Dermis blood vessel endothelial cell (primary cell): ENCODE measurements at regions not wholly inside any gene's neighbourhood (a gene's known extent, or its start where the extent isn't known, plus 50 kb on each side); places are given as distances from the start of the nearest gene placed in this dataset.

Experiments used
- DNase-seq: peaks from one replicate; pipeline ENCODE4 v3.0.0; 2010

DNA sequence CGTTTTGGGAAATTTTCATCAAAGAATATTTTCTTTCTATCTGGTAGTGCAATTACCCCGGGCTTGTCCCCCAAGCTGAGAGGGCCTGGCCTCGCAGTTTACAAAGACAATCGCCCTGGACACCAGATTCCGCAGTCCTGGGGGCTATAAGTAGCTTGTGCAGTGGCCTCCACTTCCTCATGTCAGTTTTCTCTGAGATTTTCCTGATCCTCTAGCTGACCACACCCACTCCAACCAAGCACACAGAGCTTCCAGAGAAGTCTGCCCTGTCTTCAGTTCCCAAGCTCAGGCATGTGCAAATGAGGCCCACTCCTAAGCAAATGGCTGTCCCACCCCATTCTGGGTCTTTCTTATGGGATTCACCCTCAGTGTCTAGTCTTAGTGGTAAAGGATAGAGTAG, 245.3 kb downstream of the MAFB start:
- no peak for DNase-seq

DNA sequence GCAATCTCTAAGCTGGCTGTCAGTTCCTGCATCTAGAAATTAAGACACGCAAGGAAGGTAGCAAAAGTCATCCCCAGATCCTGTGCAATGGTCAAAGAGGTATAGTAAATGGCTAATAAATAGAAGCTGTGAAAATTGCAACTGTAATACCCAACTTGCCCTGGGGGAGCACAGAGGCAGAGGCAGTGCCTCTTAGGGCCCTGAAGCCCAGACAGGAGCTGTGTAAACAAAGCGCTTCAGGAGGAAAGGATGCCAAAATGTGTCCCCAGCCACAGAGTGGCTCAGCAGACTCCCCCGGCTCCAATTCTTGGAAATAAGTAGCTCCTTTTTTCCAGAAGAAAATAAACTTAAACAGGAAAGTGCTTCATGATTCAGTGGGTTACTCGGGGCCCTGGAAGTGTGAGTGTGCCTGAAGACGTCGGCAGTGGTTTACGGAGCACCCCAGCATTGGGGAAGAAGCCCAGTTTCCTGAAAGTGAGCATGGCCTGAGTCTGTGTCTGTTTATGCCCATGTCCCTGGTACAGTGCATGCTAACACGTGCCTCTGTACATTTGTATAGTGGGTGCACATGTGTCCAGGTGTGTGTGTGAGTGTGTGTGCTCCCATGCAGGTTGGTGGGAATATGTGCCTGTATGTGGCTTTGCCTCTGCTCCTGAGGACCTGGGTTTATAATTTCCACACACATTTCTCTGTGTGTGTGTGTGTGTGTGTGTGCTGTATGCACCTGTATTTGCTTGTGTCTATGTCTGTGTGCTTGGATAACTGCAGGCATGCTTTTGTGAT, 246.7 kb downstream of the MAFB start:
- DNase-seq, result no peak

DNA sequence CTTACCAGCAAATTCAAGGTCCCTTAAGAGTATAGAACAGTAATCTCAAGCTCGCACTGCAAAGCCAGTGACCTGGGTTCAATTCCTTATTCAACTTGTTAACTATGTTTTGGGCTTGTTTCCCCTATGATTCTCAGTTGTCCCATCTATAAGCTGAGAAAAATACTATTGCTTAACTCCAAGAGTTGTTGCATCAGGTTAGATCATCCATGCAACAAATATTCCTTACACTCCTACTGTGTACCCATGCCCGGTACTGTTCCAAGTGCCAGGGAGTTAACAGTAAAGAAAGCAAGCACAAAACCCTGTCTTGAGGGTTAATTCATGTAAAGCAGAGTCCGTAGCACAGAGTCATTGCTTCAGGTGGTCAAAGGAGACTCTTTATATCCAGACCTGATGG, 247.3 kb downstream of the MAFB start:
- DNase-seq, result no peak

DNA sequence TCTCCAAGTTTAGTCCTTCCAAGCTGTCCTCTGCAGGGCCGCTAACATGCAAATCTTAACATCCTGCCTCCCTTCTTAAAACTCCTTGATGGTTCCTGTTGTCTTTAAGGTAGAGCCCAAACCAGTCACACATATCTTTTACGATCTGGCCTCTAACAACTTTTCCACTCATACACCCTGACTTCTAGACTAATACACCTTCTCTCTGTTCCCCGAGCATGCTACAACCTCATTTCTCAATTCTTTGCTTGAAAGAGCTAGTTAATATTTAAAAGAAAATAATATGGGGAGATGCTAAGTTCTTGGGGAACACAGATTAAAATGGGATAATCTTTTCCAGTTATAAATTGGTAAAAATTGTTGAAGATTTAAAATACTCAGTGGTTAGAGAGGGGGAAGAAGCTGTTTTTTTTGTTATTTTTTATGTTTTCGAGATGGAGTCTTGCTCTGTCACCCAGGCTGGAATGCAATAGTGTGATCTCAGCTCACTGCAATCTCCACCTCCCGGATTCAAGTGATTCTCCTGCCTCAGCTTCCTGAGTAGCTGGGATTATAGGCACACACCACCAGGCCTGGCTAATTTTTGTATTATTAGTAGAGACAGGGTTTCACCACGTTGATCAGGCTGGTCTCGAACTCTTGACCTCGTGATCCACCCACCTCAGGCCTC, 250.7 kb downstream of the MAFB start:
- DNase-seq, result no peak

DNA sequence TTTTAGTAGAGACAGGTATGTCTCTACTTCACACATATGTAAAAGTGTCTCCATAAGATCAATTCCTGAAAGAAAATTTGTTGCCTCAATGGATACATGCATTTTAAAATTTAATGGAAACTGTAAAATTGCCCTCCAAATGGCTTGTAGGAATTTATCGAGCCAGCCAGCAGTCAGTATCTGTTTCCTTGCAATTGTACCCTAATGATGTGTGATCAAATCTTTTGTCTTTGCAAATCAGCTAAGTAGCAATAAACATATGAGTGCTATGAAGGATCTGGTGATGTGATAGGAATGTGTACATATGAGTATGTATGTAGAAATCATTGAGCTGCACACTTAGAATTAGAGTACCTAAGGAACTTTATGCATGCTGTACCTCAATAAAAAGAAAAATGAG, 253.0 kb downstream of the MAFB start:
- DNase-seq, result no peak

DNA sequence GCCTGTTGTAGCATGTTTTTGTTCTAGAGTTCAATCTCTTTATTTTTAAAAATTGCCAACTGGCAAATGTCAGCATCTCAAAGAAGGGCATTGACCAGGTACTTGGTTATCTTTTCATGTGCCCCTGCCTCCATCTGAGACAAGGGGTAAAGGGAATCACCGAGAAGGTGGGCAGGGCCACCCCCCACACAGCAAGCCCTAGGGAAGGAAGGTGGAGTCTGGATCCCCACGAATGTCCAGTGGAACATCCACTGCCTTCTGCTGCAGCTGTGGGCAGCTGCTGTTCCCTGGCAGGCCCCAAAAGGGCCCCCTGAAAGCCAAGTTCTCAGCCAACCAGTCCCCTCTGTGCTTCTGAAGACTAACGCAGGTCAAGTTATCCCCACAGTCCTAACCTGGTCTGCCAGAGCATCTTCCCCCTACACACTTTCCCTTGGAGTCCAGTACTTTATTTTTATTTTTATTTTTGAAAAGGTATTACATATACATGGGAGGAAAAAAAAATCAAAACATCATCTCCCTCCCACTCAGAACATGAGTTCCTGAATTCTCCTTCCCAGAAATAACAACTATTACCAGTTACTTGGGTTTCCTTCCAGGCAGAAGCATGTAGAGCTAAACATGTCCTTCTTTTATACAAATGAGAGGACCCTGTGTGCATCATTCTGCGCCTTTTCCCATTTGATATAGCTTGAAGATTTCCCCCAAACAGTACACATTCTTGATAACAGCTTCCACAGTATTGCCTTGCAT, 253.7 kb downstream of the MAFB start:
- DNase-seq, result no peak

DNA sequence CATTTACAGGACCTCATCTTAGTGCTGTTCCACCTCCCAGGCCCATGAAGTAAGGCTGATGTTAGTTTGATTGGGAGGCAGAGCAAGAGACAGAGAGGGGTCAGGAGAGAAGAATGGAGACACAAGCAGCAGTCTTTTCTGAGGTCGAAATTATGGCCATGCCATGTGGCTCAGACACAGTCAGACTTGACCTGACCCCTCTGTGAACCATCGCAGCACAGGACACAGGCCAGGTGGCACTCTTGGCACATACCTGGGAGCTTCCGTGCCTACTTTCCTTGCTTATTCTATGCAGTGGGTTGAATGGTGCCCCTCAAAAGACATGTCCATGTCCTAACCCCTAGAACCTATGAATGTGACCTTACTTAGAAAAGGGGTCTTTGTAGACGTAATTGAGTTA, 254.9 kb downstream of the MAFB start:
- no peak for DNase-seq

DNA sequence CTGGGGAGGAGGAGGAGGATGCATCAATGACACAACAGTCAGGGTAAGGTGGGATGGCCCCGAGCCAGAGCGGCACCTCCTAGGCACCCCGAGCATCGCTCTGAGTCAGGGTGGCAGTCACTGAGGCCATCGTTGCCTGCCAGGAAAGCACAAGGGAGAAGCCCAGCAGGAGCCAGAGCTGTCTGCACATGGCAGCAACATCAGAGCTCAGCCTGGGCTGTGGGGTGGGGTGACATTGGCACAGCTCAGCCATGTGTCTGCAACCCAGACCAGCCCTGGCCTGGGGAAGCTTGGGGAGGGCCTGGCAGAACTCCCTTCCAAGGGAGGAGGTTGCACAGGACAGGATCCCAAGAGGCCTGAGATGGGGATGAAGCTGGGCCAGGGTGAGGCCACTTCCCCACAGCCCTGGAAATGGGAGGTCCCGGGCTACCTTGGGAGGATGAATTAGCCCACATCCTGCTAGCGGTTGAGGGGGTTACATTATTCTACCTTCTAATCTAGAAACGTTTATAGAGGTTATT, 255.6 kb downstream of the MAFB start:
- DNase-seq, result no peak

DNA sequence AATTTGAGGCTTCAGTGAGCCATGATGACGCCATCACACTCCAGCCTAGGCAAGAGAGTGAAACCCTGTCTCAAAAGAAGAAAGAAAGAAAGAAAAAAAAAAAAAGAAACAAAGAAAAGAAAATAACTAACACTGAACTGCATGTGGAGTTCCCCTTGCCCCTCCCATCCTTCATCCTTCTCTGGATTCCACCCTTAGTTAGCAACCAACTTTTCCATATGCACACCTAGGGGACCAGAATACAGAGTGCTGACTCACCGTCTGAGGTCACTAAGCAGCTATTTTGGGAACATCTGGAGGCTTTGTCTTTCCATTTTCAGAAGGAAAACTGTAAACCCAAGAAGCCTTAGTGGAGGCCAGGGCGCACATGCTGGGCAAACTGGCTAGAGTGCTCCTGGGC, 257.4 kb downstream of the MAFB start:
- DNase-seq, result no peak

DNA sequence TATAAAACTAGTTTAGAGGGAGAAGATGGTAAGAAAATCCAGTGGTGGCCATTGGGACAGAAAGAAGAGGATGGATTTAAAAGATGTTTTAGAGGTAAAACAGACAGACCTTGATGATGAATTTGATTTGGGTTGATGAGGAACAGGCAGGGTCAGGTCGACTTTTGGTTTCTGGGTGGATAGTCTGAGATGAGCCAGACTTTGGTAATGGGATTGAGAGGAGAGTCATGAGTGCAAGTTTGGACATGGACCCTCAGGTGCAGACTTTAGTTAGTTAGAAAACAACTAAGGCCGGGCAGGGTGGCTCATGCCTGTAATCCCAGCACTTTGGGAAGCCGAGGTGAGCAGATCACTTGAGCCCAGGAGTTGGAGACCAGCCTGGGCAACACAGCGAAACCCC, 257.9 kb downstream of the MAFB start:
- DNase-seq, result no peak

DNA sequence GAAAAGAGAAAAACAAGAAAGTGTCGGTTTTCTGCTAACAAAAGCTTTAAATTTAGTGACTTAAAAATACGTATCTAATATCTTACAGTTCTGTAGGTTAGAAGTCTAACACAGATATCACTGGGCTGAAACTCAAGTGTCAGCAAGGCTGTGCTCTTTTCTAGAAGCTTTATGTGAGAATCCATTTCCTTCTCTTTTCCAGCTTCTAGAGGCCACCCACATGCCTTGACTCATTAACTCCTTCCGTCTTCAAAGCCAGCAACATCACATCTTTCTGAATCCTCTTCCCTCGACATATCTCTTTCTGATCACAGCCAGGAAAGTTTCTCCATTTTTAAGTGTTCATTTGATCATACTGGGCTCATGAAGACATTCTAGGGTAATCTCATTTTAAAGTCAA, 262.0 kb downstream of the MAFB start:
- DNase-seq, result no peak

DNA sequence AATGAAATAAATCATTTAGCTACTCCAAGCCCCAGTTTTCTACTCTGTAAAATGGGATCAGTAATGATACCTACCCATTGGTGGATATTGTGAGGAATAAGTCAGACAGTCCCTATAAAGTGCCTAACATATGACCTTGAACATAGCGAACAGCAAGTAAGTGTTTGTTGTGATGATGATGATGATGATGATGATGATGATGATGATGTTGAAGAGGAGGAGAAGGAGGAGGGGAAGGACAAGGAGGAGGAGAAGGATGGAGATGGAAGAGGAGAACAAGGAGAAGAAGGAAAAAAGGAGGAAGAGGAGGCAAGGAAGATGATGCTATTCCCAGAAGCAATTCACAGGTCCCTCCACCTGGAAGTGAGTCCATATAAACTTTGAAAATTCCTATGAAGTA, 264.3 kb downstream of the MAFB start:
- no peak for DNase-seq

DNA sequence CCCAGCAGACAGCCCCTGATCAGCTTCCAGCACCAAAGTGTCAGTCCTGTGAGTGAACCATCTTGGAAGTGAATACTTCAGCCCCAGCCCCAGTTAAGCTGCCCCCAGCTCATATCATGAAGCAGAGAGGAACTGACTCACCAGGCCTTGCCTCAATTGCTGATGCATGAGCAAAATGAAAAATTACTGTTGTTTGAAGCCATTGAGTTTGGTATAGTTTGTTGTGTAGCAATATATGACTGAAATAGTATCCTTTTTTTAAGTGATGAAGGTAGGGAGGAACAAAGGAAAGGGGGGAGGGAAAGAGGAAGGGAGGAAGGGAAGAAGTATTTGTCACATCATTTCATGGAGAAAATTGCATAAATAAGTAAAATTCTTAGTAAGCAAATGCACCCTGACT, 266.4 kb downstream of the MAFB start:
- no peak for DNase-seq

DNA sequence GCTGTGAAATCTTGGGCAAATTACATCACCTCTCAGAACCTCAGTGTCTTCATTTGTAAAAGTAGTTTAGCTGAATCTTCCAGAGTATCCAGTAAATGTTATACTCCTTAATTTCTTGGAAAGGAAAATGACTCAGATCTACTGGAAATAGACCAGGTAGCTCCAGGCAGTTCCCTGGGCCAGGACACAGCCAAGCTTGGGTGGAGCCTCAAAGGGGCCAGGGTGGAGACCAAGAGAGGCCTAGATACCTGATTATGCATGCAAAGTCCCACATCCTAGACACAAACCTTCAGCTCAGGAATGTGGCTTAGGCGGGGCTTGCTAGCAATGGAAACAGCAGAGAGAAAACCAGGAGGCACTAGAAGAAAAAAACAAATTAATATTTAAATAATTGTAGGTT, 272.8 kb downstream of the MAFB start:
- no peak for DNase-seq

DNA sequence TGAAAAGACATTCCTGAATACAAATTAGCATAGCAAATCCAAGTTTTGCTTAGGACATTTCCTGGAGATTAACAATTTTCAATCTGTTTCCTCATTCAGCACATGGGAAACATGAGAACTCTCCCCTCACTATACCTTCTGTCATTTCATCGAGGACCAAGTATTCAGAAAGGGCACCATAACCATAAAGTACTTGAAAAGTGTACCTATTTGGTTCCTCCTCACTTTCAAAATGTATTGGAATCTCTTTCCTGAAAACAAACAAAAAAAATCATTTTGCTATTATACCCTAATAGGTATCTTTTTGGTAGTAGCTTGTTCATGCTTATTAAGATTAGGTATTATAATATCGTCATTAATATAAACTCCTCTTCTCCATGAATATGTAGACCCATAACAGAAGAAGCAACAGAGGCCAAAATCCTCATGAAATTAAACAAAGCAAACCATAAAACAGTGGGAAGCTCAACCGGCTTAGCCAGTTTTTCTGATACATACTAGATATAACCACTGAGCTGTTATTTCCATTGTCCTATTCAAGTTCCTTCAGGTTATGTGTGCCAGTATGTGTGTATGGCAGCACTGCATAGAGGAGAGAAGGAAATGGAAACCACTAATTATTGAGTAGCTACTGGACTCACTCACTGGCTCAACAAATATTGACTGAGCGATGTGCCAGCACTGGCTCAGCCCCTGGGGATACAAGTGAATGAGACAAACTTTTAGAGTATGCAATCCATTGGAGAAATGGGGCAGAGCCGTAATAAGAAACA, 274.0 kb downstream of the MAFB start:
- no peak for DNase-seq

DNA sequence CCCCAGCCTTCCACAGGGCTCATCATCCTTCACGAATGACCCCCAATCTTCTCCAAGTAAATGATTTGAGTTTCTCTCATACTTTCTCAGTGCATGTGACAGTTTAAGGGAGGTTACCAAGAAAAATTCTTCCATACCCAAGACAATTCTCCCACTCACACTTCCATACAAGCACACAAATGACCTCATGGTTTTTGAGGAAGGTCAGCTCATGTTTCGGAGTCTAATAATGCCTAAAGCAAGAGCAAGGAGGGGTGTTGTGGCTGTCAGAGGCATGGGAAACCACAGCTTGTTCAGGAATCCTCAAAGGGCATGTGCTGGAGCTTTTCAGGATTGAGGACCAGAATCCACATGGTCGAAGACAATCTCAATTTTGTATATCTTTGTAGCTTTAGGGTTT, 279.0 kb downstream of the MAFB start:
- DNase-seq, result no peak

DNA sequence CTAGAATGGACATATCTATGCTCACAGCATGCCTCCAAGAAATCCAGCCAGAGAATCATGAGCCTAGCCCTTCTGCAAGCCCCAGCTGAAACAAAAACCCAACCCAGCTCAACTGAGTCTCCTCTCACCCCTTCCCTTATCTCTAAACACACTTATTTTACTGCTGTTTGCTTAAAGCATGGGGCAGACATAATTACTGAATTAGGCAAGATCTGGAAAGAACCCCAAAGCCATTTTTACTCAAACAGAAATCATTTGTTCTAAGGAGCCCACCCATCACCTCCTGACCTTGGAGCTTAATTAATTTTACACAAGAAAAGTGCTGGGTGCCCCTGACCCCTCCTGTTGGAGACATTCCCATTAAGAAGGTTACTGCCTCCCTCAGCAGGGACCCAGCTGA, 291.6 kb downstream of the MAFB start:
- DNase-seq, result no peak

DNA sequence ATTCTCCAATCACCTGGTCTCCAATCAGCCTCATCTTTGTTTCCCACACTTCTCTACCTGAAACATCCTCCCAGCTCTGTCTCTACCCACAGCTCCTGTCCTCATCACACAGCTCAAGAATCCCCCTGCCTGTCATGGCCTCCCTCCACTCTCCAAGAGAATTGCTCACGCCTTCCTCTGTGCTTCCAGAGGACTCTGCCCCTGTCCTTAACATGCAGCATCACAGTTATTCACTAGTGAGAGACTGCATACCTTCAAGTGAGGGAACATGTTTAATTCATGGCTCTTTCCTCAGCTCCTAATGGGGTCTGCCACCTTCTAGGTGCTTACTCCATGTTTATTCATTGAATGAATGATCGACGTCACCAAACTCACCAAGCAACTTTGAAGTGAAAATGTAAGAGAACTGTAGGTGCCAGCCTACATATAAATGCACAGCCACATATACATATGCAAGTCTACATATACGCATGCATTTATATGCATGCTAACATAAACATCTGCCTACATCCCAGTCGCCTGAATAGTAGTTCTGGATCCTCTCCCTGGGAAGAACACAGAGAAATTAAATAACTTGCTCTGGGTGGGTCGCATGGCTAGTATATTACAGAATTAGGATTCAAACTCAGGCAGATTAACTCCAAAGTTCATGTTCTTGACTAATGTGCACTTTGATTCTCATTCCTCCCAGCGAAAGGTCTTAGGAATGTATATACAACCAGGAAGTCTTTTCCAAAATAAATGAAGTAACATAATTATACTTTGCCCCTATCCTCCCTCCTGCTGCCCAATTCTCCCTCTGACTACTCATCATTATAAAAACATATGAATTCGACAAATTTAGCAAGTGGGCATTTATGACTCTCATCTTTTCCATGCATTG, 295.6 kb downstream of the MAFB start:
- DNase-seq, result no peak

DNA sequence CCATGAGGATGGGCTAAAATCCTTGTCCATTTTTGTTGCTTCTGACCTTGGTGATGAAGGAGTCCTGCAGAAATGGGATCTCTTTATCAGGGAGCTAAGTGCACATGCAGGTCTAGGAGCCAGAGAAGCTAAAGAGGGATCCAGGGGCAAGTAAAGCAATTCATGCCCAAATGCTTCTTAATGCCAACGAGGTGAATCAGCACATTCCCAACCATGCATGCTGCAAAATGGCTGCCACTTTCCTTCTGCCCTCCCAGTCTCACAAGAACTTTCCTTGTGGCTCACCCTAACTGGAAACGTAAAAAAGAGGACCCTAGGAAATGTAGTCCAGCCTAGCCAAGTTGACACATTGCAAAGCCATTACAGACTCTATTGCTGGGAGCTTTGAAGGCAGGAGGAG, 298.4 kb downstream of the MAFB start:
- DNase-seq, result no peak

DNA sequence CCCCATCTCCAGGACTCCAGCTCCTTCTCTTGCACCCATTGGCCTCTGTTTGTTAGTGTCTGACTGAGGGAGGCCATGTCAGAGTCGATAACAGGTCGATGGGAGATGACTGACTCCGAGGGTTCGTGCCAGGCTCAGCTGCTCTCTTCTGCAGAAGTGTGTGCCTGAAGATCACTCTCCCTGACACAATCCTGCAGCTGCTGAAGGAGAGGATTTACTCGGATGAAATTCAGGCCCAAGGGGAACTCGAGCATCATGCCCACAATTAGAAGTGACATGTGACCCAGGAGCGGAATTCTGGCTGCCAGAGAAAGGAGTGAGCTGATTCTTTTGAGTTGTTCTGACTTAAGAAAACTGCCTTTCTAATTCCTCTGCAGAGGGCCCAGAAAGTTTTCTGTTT, 318.2 kb downstream of the MAFB start:
- DNase-seq, result no peak

DNA sequence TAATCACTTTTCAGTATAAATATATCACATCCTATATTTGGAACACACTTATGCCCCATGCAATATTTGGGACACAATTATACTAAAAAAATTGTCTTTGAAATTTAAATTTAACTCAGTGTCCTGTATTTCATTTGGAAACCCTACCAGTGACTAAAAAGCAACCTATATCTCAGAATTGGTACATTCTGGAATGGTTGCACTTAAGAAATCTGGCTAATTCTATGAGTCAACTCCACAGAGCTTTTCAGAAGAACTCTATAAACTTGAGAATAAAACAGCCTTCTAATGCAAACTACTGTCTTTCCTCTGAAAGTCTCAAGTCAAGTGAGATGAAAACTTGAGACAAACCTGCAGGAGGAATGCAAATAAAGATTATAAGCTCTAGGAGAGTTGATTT, 320.2 kb downstream of the MAFB start:
- no peak for DNase-seq

DNA sequence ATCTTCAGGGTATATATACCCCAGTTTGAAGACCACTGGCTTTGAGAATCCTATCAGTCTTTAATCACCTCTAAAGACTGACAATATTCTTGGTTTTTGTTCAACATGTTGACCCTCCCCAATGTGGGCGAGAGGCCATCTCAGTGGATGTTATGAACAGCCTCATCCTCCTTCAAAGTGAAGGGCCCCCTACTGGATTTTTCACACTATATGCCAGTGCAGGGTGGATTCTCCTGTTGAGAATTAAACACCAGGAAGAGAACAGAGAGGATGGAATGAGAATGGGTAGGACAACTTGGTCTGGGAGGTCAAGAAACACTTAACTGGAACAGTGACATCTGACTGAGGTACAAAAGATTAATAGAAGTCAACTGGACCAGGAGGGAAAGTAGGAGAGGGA, 327.1 kb downstream of the MAFB start:
- no peak for DNase-seq
